HG03342 (cell line): ENCODE measurements at regions not wholly inside any gene's neighbourhood (a gene's known extent, or its start where the extent isn't known, plus 50 kb on each side); places are given as distances from the start of the nearest gene placed in this dataset.

Experiments
- ATAC-seq: cut with Tn5 transposase; IDR thresholded peaks from one replicate; pipeline ENCODE4 v1.9.1; 2021; ENCODE audit warnings: mild to moderate bottlenecking, moderate library complexity; ENCODE audit not compliant: unreplicated experiment

DNA sequence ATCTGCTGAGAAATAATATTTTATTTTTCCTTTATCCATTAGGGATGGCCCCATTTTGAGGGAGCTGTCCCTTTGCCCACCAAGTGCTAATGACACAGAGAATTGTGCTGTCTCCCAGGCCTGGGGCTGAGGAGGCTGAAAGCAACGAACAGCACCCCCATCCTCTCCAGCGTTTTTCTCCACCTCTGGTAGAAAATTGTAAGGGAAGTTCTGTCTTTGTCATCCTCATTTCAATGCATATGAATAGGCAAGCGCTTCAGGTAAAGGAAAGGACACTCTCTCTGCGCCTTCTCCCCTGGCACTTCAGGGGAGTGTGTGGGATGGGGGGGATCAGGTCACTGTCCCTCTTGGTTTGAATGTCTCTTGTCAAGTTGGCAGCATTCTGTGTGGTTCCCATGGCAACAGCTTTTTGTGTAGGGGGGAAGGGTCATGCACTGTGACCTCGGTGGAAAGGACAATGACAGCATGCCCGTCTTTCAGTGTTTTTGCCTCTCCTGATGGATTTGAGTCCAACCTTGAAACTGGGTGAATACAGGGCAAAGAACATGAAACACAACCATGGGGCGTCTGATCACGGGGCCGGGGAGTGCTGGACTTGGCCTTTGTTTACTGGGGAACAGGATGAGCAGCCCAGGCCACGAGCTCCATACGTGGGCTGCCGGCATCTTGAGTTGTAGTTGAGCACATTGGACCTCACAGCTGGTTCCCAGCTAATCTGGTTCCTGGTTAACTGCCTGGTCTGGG lies 230.2 kb downstream of the VRK1 start:
- ATAC-seq: no peak

DNA sequence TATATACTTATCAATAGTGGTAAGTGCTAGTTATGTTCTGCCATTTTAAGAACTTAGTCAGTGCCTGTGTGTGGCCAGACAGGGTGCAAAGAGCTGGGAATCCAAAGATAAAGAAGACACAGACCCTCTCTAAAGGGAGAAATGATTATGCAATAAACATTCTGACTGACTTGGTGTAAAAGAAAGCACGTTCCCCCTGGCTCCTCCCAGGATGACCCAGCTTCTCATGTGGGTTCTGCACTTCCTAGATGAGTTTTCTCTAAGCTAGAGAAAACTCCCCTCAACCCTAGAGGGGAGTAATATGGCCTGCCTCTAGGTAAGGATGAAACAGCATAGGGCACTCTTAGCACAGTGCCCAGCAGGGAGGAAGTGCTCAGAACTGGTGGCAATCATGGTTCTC lies 231.2 kb downstream of the VRK1 start:
- no peak for ATAC-seq

DNA sequence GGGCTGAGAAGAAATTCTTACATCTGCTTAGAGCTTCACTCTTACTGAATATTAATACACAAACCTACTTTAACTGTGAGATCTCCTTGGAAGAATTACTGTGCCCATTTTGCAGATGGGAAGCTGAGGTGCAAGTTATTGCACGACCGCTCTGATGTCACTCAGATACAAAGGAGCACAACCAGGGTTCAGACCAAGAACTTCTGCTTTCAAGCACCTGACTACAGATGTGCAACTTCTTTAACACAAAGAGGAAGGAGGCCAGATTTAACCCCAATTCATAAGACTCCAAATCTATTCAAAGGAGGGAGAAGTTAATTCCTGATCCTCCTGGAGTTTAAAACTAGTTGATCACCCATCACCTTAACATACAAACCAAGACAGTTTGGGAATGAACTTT lies 232.6 kb downstream of the VRK1 start:
- no peak for ATAC-seq

DNA sequence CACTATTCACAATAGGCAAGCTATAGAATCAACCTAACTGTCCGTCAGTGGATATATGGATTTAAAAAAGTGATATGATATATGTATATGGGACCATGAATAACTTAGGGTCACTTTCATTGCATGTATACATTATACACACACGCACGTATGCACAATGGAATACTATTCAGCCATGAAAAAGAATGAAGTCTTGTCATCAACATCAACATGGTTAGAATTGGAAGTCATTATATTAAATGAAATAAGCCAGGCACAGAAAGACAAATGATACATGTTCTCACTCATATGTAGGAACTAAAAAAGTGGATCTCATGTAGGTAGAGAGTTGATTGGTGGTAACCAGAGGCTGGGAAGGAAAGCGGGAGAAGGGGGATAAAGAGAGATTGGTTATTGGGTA lies 234.3 kb downstream of the VRK1 start:
- ATAC-seq: no peak

DNA sequence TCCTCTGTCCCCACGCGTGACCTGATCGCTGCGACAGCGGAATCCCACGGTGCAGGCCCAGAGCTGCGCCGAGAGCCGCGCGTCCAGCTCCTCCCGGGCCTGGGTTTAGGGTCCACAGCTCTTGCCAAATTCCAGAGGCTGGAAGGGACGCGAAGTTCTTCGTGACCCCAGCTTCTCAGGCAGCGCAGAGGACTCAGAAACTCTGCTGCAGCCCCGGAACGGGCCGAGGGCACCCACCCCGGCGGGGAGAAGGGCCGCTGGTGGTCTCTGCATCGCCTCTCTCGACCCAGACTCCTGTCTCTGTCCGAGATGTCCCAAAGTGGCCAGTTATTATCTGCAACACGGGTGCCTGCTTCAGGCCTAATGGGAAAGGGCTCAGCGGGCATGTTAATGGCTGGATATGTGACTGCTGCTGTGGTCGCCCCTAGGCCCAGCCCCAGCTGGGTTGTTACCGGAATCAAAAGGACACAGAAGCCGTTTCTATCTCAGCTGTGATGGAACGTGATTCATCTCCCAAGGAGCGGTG lies 236.4 kb downstream of the VRK1 start:
- ATAC-seq: no peak

DNA sequence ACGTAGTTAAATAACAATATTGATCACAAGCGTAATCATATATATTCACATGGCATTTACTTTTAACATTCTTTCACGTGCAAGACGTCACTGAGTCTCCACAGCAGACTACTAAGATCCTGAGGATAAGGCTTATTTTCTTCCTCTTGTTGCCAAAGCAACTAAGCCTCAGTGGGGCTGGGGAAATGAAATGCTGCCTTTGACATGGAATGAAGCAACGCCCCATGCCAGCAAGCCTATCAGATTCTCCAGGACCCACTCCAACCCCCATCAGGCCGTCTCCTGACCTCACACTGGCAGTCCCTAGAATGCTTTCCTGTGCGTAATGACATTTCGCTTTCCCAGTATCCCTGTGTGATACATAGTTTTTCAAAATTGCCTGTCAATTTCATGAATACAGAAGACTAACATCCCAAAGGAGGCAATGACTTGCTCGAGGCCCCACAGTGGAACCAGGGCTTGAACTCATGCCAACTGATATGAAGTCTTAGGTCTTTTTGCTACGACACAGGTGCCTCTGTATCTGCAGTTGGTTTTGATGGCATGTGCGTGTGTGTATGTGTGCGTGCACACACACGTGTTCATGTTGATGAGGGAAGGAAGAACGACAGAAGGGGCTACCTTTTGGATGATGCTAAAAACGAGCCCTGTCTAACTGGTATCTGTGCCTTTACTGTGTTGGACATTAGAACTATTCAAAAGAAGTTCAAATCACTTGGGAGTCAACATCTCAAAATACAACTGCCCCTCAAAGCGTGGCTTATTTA lies 239.1 kb downstream of the VRK1 start:
- no peak for ATAC-seq

DNA sequence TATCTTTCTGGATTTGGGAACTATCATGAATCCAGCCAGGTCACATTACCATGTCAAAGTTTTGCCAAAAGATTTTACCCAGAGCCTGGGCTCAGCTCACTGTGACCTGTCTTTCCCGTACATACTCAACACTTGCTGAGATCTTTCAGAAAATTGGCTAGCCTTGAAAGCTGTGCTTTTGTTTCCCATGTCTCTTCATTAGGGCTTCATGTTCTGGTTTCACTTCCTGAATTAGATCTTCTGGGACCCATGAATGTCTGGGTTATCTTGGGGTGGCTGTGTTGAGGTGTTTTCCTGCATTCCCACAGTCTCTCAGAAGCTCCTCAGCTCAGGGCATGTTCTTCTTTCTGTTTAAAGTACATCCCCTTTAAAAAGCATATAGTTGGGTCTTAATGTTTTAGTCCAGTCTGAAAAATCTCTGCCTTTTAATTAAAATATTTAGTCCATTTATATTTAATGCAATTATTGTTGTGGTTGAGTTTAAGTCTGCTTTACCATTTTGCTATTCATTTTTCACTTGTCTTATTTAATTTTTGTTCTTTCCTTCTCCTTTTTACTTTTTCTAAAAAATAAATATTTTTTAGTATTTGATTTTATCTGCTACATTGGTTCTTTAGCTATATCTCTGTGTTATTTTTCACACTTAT lies 242.7 kb downstream of the VRK1 start:
- ATAC-seq: no peak

DNA sequence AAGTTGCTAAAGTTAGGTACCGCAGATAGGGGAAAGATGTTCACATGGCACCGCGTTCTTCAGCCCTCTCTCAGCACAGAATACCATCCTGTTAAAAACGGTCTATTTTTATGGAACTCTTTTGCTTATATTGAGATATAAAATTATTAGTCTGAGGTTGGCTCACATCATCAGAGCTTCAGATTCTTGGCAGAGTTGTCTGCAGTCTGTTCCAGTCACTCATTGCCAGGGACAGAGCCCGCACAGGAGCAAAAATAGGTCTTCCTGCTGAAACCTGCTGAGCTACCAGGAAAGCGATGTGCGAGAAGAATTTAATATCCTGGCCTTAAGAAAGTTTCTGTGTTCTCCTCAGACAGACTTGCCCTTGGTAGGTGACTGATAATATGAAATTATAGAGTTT lies 249.8 kb downstream of the VRK1 start:
- ATAC-seq: no peak

DNA sequence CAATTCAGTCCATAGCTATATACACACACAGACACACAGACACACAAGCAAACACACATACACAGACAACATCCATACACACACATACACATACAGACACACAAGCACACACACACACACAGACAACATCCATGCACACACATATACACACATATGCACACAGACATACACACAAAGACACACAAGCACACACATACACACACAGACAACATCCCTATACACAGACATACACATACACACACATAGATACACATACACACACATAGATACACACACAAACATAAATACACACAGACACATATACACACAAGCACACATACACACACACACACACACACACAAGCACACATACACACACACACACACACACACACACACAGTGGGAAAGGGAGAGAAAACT lies 254.8 kb downstream of the VRK1 start:
- ATAC-seq: no peak

DNA sequence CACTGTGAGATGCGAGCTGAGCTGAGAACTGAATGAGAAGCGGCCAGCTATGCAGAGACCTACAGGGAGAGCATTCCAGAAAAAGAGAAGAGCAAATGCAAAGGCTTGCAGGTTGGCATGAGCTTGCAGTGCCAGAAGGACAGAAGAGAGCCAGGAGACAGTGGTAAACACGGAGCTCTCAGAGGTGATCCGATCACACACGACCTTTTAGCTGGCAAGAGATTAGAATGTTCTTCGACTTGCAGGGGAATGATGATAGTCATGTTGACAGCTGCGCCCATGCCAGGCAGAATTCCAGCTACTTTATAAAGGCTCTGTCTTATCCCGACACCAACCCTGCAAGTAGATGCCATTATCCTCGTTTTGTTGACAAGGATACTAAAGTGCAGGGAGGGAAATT lies 256.8 kb downstream of the VRK1 start:
- no peak for ATAC-seq

DNA sequence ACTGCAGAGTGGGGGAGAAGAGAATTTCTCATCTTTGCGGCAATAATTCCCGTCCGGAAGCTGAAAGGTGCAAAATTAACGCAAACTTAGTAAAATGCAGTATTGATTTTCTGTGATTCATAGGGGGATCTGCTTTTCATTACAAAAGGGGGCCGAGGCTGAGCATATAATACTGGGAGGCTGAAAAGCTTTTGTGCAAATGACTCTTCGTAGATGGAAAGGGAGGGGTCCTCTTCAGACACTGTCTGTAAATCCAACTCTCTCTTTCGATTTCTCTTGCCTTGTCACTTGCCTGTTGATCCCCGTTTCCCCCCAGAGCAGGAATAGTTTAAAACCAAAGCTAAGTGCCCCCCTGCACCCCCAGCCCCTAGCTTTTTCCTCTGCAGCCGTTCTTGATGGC lies 258.2 kb downstream of the VRK1 start:
- no peak for ATAC-seq

DNA sequence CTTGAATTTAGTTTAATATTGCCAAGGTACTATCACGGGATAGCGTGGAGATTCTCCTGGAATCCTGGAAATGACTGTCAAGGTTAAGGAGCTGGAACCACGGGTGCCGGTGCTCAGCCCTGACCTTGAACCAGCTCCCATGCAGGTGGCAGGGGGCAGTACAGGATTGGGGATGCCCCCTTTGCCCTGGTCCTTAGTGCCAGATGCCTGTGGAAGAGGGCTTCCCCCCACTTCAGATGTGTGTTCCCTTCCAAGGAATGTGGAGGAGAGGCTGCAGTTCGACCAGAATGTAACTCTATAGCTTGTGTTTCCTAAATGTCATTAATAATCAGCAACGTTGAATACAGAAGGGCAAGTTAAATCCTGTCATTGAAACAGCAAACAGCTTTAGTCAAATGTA lies 258.9 kb downstream of the VRK1 start:
- ATAC-seq: no peak

DNA sequence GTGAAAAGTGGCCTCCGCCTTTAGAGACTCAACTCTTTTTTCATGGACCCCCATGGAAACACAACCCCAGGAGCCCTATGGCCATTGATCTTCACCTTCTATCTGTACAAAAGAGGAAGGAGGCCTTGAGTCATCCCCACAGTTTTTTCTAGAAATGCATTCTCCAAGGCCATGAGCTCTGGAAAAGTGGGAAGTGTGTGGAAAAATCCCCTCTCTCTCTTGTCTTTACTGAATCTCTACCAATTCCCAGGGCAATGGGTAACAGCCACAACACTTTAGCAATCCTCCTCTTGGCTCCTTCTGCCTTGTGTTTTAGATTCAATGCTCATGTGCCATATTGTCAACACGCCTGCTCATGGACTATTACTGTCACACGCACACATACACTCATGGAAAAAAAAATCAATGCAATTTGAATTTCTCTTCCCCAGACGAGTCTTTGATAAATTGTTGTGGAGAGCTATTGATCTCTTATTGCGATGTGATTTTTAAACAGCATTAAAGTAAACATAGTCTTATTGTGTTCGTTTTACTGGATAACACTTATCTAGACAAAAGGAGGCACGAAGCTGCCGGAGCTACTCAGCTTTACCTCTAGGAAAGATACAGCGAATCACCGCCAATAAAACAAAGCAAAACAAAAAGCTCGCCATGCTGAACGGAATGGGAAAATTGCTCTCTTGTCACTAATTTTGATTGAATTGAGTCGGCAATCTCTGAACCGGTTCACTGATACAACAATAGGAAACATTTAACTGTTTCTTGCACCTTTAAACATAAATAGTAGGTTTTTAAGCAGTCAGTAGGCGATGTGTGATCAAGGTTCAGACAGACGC lies 260.3 kb downstream of the VRK1 start:
- ATAC-seq: no peak

DNA sequence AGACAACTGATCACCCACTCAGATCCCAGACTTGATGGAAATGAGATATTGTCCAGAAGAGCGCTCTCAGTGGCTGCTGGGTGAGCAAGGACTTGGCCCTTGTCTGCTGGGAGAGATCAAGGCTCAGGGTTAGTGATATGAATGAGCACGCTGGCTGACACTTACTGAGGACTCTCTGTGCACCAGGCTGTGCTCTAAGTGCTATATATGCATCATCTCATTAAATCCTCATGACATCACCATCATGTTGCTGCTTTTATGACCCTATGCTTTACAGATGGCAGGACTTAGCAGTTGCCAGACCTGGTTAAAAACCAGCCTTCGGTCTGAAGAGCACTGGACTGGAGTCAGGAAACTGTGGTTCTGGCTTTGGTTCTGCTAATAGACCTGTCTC lies 260.9 kb downstream of the VRK1 start:
- no peak for ATAC-seq

DNA sequence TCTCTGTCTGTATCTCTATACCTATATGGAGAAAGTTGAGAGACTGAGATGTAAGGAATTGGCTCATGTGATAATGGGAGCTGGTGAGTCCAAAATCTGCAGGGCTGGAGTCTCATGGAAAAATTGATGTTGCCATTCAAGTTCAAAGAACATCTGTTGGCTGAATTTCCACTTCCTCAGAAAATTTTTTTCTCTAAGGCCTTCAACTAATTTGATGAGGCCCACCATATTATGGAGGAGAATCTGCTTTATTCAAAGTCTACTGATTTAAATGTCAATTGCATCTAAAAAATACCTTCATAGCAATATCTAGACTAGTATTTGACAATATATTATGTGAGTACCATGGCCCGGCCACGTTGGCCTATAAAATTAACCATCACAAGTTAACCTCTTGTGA lies 261.4 kb downstream of the VRK1 start:
- no peak for ATAC-seq

DNA sequence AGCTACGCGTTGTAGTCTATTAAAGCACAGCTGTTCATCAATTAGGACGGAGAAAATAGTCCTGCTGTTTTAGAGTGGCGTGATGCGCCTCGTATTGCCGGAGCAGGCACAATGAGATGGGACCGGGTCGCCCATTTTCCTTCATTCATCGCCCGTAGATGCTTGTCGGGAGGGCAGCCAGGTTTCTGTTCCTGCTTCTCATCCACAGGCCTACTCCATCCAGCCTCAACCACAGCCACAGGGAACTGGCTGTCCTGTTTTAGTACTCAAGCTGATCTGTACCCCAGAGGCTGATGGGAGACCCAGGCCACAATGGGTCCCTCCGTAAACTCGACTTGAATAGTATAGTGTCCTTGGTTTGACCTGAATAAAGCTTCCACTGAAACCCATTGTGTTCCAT lies 264.0 kb downstream of the VRK1 start:
- no peak for ATAC-seq

DNA sequence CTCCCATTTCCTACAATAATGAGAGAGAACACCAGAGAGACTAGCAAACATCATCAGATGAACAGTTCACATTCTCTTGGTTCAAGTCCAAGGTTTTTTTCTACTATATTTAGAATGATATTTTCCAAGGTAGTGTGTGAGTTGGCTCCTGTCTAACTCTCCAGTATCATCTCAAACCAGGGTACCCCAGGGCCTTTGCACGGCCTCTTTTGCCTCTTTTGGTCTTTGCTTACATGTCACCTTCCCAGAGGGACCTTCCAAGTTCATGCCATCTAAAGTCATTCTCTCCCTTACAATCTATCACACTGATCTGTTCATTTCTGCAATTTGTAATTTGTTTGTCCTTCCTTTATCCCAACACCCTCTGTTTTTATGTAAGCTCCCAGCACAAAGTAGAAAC lies 264.5 kb downstream of the VRK1 start:
- ATAC-seq: no peak

DNA sequence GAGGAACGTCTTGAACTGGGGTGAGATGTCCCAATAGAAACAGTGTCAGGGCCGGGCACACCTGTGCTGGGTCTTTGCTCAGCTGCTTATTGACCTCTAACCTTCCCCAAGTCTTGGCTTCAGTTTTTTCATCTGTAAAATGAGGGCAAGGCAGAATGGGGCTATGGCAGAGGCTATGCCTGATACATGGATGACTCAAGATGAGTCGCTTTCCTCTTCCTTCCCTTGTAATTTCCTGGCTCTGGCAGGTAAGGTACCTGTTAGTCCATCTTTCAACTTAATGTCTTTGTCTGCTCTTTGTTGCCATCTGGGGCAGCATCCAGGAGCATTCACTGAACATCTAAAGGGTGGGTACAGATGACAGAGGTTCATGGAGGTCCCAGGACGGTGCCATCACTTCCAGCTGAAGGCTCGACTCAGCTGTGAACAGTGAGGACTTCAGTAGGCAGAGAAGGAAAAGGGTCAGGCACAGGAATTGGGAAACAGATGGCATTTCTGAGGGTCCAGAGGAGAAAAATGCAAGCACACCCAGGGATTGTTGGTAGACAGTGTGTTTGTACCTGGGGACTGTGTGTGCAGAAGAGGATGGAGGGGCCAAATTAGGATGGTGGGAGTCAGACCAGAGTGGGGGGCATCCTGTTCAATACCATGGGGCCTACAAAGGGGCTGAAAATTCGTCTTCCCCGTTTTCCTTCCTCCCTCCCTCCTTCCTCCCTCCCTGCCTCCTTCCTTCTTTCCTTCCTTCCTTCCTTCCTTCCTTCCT lies 268.3 kb downstream of the VRK1 start:
- ATAC-seq: no peak

DNA sequence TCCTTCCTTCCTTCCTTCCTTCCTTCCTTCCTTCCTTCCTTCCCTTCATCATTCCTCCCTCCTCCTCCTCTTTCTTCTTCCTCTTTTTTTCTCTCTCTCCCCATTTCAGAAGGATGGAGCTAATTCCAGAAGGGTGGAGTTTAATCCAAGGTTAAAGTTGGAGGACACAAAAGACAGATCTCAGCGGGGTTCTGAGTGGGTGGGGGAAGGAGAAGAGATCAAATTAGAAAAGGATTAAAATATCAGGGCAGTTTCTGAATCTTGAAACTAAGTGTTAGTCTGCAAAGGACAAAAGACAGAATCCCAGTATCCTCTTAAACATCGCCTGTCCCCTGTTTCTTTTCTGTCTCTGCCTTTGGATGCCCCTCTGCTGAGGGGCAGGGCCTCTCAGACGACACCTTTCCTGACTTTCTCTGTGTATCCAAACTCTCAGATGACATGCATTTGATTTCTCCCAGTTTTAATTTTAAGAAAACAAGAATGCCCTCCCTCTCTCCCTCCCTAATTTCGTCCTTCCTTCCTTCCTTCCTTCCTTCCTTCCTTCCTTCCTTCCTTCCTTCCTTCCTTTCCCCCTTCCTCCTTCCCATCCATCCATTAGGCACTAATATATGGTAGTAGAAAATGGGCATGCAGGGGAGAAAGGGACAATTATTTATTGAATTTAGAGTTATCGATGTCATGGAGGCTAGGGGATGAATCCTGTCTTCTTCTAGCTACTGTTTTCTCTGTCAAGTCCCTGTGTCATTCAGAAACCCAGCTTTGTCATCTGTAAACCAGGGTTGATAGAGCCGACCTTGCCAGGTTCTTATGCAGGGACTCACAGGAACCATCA lies 269.1 kb downstream of the VRK1 start:
- no peak for ATAC-seq
